ENCODE measurements at regions not wholly inside any gene's neighbourhood (a gene's known extent, or its start where the extent isn't known, plus 50 kb on each side); places are given as distances from the start of the nearest gene placed in this dataset.
"Not testable (repeated sequence)": the region's sequence is repeated elsewhere in the genome, so short reads cannot be mapped to it uniquely, and the experiment has no call there.

- ATAC-seq (no peak), DNase-seq (ENCODE audit: low spot score) (no peak)
Observed at GRCh38 chr7:94303118-94303517, 91.6 kb upstream of the COL1A2 start.

- DNase-seq (ENCODE audit: low spot score) (no peak), ATAC-seq (no peak)
Observed at GRCh38 chr7:94303695-94304094, 91.0 kb upstream of the COL1A2 start.

GRCh38 chr7:94304878-94305277 is 89.8 kb upstream of the COL1A2 start:
- ATAC-seq (no peak), DNase-seq (ENCODE audit: low spot score) (no peak)

GRCh38 chr7:94305836-94306235 is 88.9 kb upstream of the COL1A2 start:
- ATAC-seq = no peak
- no peak for DNase-seq (ENCODE audit: low spot score)

- ATAC-seq (no peak), DNase-seq (ENCODE audit: low spot score) (no peak)
Observed at GRCh38 chr7:94307399-94308048, 87.2 kb upstream of the COL1A2 start.

GRCh38 chr7:94311515-94311914 is 83.2 kb upstream of the COL1A2 start:
- no peak for ATAC-seq

GRCh38 chr7:94313926-94314325 is 80.8 kb upstream of the COL1A2 start:
- ATAC-seq = no peak
- DNase-seq (ENCODE audit: low spot score) = no peak

More at GRCh38 chr7:94311515-94311914, 83.2 kb upstream of the COL1A2 start:
- no peak for DNase-seq (ENCODE audit: low spot score)

- no peak for DNase-seq (ENCODE audit: low spot score)
- no peak for ATAC-seq
Observed at GRCh38 chr7:94314413-94315410, 80.0 kb upstream of the COL1A2 start.

GRCh38 chr7:94321138-94321537 is 73.6 kb upstream of the COL1A2 start:
- not testable (repeated sequence) for ATAC-seq; DNase-seq (ENCODE audit: low spot score)

- DNase-seq (ENCODE audit: low spot score) (no peak), ATAC-seq (no peak)
Observed at GRCh38 chr7:94323844-94324243, 70.9 kb upstream of the COL1A2 start.

GRCh38 chr7:94324380-94325121 is 70.1 kb upstream of the COL1A2 start:
- ATAC-seq (no peak), DNase-seq (ENCODE audit: low spot score) (no peak)

- no peak for DNase-seq (ENCODE audit: low spot score)
Observed at GRCh38 chr7:94325122-94325475, 69.6 kb upstream of the COL1A2 start.

GRCh38 chr7:94330269-94331020 is 64.2 kb upstream of the COL1A2 start:
- DNase-seq (ENCODE audit: low spot score) (no peak), ATAC-seq (no peak)

More at GRCh38 chr7:94325122-94325475, 69.6 kb upstream of the COL1A2 start:
- no peak for ATAC-seq

GRCh38 chr7:94332571-94332970 is 62.1 kb upstream of the COL1A2 start:
- DNase-seq (ENCODE audit: low spot score) = no peak

GRCh38 chr7:94333810-94334209 is 60.9 kb upstream of the COL1A2 start:
- ATAC-seq (no peak), DNase-seq (ENCODE audit: low spot score) (no peak)

More at GRCh38 chr7:94332571-94332970, 62.1 kb upstream of the COL1A2 start:
- ATAC-seq = no peak

- DNase-seq (ENCODE audit: low spot score) = no peak
- ATAC-seq = no peak
Observed at GRCh38 chr7:94335586-94335985, 59.1 kb upstream of the COL1A2 start.

GRCh38 chr7:94336009-94336408 is 58.7 kb upstream of the COL1A2 start:
- ATAC-seq (no peak), DNase-seq (ENCODE audit: low spot score) (no peak)

GRCh38 chr7:94338921-94339371 is 55.7 kb upstream of the COL1A2 start:
- no peak for DNase-seq (ENCODE audit: low spot score)
- no peak for ATAC-seq

- no peak for DNase-seq (ENCODE audit: low spot score)
- no peak for ATAC-seq
Observed at GRCh38 chr7:94344826-94345225, 49.9 kb upstream of the COL1A2 start.

Measured in left lobe of liver (tissue), 2 donors.